HCT116 (cell line): ENCODE measurements at regions not wholly inside any gene's neighbourhood (a gene's known extent, or its start where the extent isn't known, plus 50 kb on each side); places are given as distances from the start of the nearest gene placed in this dataset.

Source experiments
- ATAC-seq: fragments of 200-7000 bp; cut with Tn5 transposase; 2 replicates; pipeline ENCODE4 v1.9.1; 2020; ENCODE audit warnings: mild to moderate bottlenecking, moderate library complexity
- BruUV-seq: library from RNA; stranded (reverse); fragments of 400-500 nt; replicated peaks from 2 replicates; lab custom pipeline; 2021; lab: Mats Ljungman, UMichigan
- CTCF ChIA-PET: fragments of 300-600 bp; sonication (Branson Sonifier 250); formaldehyde crosslinking; loops from one replicate; lab custom pipeline; 2021; ENCODE audit warnings: antibody characterized with exemption; lab: Charles Lee
- POLR2A ChIA-PET: fragments of 300-600, 350-600 bp; sonication (Branson Sonifier 250); formaldehyde crosslinking; loops from one replicate; lab custom pipeline; 2021; ENCODE audit warnings: antibody characterized with exemption; lab: Charles Lee
- RAD21 ChIA-PET, 2 experiments: fragments of 300-600 bp; sonication (Branson Sonifier 250); formaldehyde crosslinking; loops; one replicate each; lab custom pipeline; 2023; ENCODE audit warnings: low total read pairs in 2 of 2; ENCODE audit not compliant: uncharacterized antibody in 2 of 2, unreplicated experiment in 2 of 2, low non-redundant PET in 1 of 2; lab: Charles Lee
- DNase-seq: peaks from one replicate; pipeline ENCODE4 v3.0.0-alpha.2; 2010; ENCODE audit warnings: low read depth, low spot score
- H2AFZ ChIP-seq: fragments of 200-600 bp; shearing (Covaris generic), sonication (generic); 2 replicates; pipeline ENCODE4 v1.6.1; 2017; ENCODE audit warnings: low read depth, mixed run types, mixed read lengths, antibody characterized with exemption, low read length; ENCODE audit not compliant: poor library complexity, severe bottlenecking
- H3K27ac ChIP-seq: 2 replicates; pipeline ENCODE4 v1.5.1; 2012; ENCODE audit warnings: low read depth, low read length
- H3K27me3 ChIP-seq: fragments of 200-600 bp; sonication (generic); 2 replicates; pipeline ENCODE4 v1.6.1; 2016; ENCODE audit warnings: mixed run types, low read length, mixed read lengths; ENCODE audit not compliant: insufficient read depth
- H3K36me3 ChIP-seq, 2 experiments: fragments of 200-500 bp in 1 of 2; fragments of 200-600 bp in 1 of 2; sonication (Bioruptor generic) in 1 of 2; sonication (generic) in 1 of 2; 2 replicates each; pipeline versions ENCODE4 v1.5.1 to v1.6.1; 2014 to 2016; ENCODE audit warnings: low read length in 2 of 2, inconsistent platforms in 1 of 2, mixed read lengths in 1 of 2, mixed run types in 1 of 2; ENCODE audit not compliant: insufficient read depth in 2 of 2, control insufficient read depth in 1 of 2
- H3K4me1 ChIP-seq, 2 experiments: fragments of 200-600 bp in 1 of 2; sonication (generic) in 1 of 2; 2 replicates each; pipeline versions ENCODE4 v1.5.1 to v1.6.1; 2012 to 2017; ENCODE audit warnings: low read length in 2 of 2, inconsistent platforms in 1 of 2, mild to moderate bottlenecking in 1 of 2, mixed read lengths in 1 of 2, mixed run types in 1 of 2, moderate library complexity in 1 of 2; ENCODE audit not compliant: insufficient read depth in 2 of 2, control insufficient read depth in 1 of 2
- H3K4me2 ChIP-seq: fragments of 200-600 bp; sonication (generic); 2 replicates; pipeline ENCODE4 v1.6.1; 2017; ENCODE audit warnings: mixed run types, low read length, mixed read lengths
- H3K4me3 ChIP-seq, 2 experiments: fragments of 200-600 bp in 1 of 2; sonication (generic) in 1 of 2; replicated peaks in 1 of 2; 2 replicates each; pipeline ENCODE4 v1.5.1; 2011 to 2016; ENCODE audit warnings: low read length in 2 of 2, control low read depth in 1 of 2, low read depth in 1 of 2, mild to moderate bottlenecking in 1 of 2, mixed read lengths in 1 of 2, mixed run types in 1 of 2
- H3K79me2 ChIP-seq: fragments of 200-600 bp; sonication (generic); 2 replicates; pipeline ENCODE4 v1.6.1; 2017; ENCODE audit warnings: mild to moderate bottlenecking, mixed run types, low read length, moderate library complexity, mixed read lengths; ENCODE audit not compliant: insufficient read depth
- H3K9ac ChIP-seq: fragments of 200-600 bp; sonication (generic); 2 replicates; pipeline ENCODE4 v1.6.1; 2016; ENCODE audit warnings: low read length, mixed read lengths
- H3K9me2 ChIP-seq: fragments of 200-600 bp; sonication (generic), shearing (Covaris generic); 2 replicates; pipeline ENCODE4 v1.6.1; 2017; ENCODE audit warnings: mixed run types, mild to moderate bottlenecking, moderate library complexity; ENCODE audit not compliant: insufficient read depth
- H3K9me3 ChIP-seq, 2 experiments: fragments of 200-500 bp in 1 of 2; fragments of 200-600 bp in 1 of 2; sonication (Bioruptor generic) in 1 of 2; sonication (generic) in 1 of 2; 2 replicates each; pipeline ENCODE4 v1.6.1; 2014 to 2017; ENCODE audit warnings: low read length in 2 of 2, mixed read lengths in 2 of 2, inconsistent platforms in 1 of 2, low read depth in 1 of 2, mild to moderate bottlenecking in 1 of 2, mixed run types in 1 of 2, moderate library complexity in 1 of 2; ENCODE audit not compliant: control insufficient read depth in 1 of 2, insufficient read depth in 1 of 2
- H4K20me1 ChIP-seq: fragments of 200-600 bp; sonication (generic), shearing (Covaris generic); 2 replicates; pipeline ENCODE4 v1.6.1; 2017; ENCODE audit warnings: mixed run types, mild to moderate bottlenecking, moderate library complexity; ENCODE audit not compliant: insufficient read depth
- CEBPB ChIP-seq: IDR thresholded peaks from 2 replicates; pipeline ENCODE4 v1.6.1; 2012; ENCODE audit warnings: low read depth
- EGR1 ChIP-seq: IDR thresholded peaks from 2 replicates; pipeline ENCODE4 v1.6.1; 2012; ENCODE audit warnings: low read depth
- FOSL1 ChIP-seq: IDR thresholded peaks from 2 replicates; pipeline ENCODE4 v1.6.1; 2012; ENCODE audit warnings: low read depth
- MAX ChIP-seq: IDR thresholded peaks from 2 replicates; pipeline ENCODE4 v1.6.1; 2012
- POLR2A ChIP-seq: IDR thresholded peaks from 2 replicates; pipeline ENCODE4 v1.7.0; 2011; ENCODE audit warnings: borderline replicate concordance; ENCODE audit not compliant: insufficient read depth, insufficient read length; ENCODE audit errors: extremely low read depth
- intact Hi-C: fragments of 100-400 bp; cut with micrococcal nuclease; formaldehyde crosslinking; loops from 2 replicates; pipeline ENCODE4 v1.10.0; 2022
- TF ChIP-seq, protein P1 (sequence below): IDR thresholded peaks from 2 replicates; pipeline ENCODE4 v1.6.1; 2011; ENCODE audit warnings: mild to moderate bottlenecking, low read length, moderate library complexity; ENCODE audit not compliant: insufficient replicate concordance; ENCODE audit errors: extremely low read depth

DNA sequence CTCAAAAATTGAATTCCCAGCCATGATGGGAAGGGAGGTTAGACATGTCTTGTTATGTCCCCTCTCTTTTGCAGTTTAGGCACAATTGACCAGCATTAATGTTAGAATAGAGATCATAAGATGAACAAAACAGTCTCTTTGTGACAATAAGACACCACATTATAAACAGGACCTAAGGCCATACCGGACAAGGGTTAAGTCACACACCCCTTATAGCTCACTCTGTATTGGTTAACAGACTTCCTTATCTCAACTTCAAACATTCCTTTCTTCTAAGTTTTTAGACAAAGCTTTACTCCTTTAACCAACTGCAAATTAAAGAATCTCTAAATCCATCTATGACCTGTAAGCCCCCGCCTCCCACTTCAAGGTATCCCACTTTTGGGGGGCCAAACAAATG, 81.1 kb upstream of the CPM start (continued):
- TF ChIP-seq EGR1 = no peak

- H3K9me2 ChIP-seq = no peaks in the 10 kb centered on the region
- ChIA-PET RAD21 (no interaction called here), CTCF (no interaction called here), POLR2A (no interaction called here)
- no peak overlapping the region for H3K27ac ChIP-seq
- no peak overlapping the region for H3K4me2 ChIP-seq
- no peaks in the 10 kb centered on the region for H3K79me2 ChIP-seq
- no peaks in the 10 kb centered on the region for H3K27me3 ChIP-seq
- ATAC-seq = no peak
- no peak overlapping the region for H3K9ac ChIP-seq
- no peak for DNase-seq
- H3K4me1 ChIP-seq = no peaks in the 10 kb centered on the region
- no peaks in the 10 kb centered on the region for H4K20me1 ChIP-seq
- no peaks in the 10 kb centered on the region for H3K36me3 ChIP-seq
- no peak overlapping the region for H2AFZ ChIP-seq
- BruUV-seq = no TSS peak
- intact Hi-C loops = no loop called here
- TF ChIP-seq EGR1 (no peak), FOSL1 (no peak)
- TF ChIP-seq, protein P1, sequence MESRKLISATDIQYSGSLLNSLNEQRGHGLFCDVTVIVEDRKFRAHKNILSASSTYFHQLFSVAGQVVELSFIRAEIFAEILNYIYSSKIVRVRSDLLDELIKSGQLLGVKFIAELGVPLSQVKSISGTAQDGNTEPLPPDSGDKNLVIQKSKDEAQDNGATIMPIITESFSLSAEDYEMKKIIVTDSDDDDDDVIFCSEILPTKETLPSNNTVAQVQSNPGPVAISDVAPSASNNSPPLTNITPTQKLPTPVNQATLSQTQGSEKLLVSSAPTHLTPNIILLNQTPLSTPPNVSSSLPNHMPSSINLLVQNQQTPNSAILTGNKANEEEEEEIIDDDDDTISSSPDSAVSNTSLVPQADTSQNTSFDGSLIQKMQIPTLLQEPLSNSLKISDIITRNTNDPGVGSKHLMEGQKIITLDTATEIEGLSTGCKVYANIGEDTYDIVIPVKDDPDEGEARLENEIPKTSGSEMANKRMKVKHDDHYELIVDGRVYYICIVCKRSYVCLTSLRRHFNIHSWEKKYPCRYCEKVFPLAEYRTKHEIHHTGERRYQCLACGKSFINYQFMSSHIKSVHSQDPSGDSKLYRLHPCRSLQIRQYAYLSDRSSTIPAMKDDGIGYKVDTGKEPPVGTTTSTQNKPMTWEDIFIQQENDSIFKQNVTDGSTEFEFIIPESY = no peak
- TF ChIP-seq, all 23 proteins: peak for 0
- H3K9me3 ChIP-seq = no peaks in the 10 kb centered on the region
- H3K4me3 ChIP-seq = no peak overlapping the region
These were observed 82.0 kb upstream of the CPM start for GRCh38 chr12:69015017-69015416.

- ChIA-PET POLR2A (no interaction called here), CTCF (no interaction called here), RAD21 (no interaction called here)
- Histone ChIP-seq H2AFZ (no peak overlapping the region), H4K20me1 (no peaks in the 10 kb centered on the region), H3K27me3 (no peaks in the 10 kb centered on the region), H3K9ac (no peak overlapping the region), H3K4me1 (no peaks in the 10 kb centered on the region), H3K36me3 (no peaks in the 10 kb centered on the region), H3K4me3 (no peak overlapping the region), H3K9me3 (no peaks in the 10 kb centered on the region), H3K79me2 (no peaks in the 10 kb centered on the region), H3K4me2 (no peak overlapping the region)
- BruUV-seq = no TSS peak
- DNase-seq = no peak
- TF ChIP-seq POLR2A (no peak), EGR1 (no peak), MAX (no peak), CEBPB (no peak)
- TF ChIP-seq, all 23 proteins: peak for 0
- no peaks in the 10 kb centered on the region for H3K9me2 ChIP-seq
- ATAC-seq = no peak
- H3K27ac ChIP-seq = no peak overlapping the region
- intact Hi-C loops = no loop called here
These were observed 82.9 kb upstream of the CPM start for GRCh38 chr12:69015831-69016230.
